ENCODE measurements at regions not wholly inside any gene's neighbourhood (a gene's known extent, or its start where the extent isn't known, plus 50 kb on each side); places are given as distances from the start of the nearest gene placed in this dataset.

GRCh38 chr5:17090839-17091238 lies 126.6 kb upstream of the BASP1 start:
- Histone ChIP-seq H4K8ac (ENCODE audit: low read length) (no peak overlapping the region), H2BK15ac (ENCODE audit: low read depth, poor library complexity, severe bottlenecking) (no peak overlapping the region), H3K23ac (ENCODE audit: low read length in 2 of 2) (no peak overlapping the region), H3K9ac (ENCODE audit: low read length) (no peak overlapping the region), H2BK120ac (ENCODE audit: low read depth, low read length) (no peak overlapping the region), H3K27ac (ENCODE audit: low read length, poor library complexity, severe bottlenecking) (no peak overlapping the region), H3K36me3 (ENCODE audit: control insufficient read depth in 1 of 2, insufficient read depth in 2 of 2, low read depth in 1 of 2, low read length in 2 of 2) (no peaks in the 10 kb centered on the region), H3K79me1 (replicated peaks; ENCODE audit: low read length, poor library complexity, severe bottlenecking) (no peaks in the 10 kb centered on the region), H3K4me3 (ENCODE audit: insufficient read depth in 1 of 2, low read depth in 1 of 2, low read length in 2 of 2) (no peak overlapping the region), H2BK12ac (ENCODE audit: low read length in 2 of 2) (no peak overlapping the region), H3K14ac (ENCODE audit: low read length in 2 of 2) (no peak overlapping the region), H3K18ac (ENCODE audit: low read depth in 1 of 2, low read length in 2 of 2) (no peak overlapping the region), H3K4ac (ENCODE audit: low read depth in 1 of 2, low read length in 2 of 2) (no peak overlapping the region), H2AK5ac (ENCODE audit: low read length, severe bottlenecking) (no peak overlapping the region), H3K4me1 (ENCODE audit: control insufficient read depth, insufficient read depth, low read depth, low read length) (peaks cover 4% of the 10 kb centered on the region), H2AFZ (ENCODE audit: low read depth, low read length) (no peak overlapping the region), H3K4me2 (ENCODE audit: low read length, poor library complexity, severe bottlenecking) (no peak overlapping the region), H3K9me3 (ENCODE audit: control insufficient read depth, low read length) (no peaks in the 10 kb centered on the region), H2BK5ac (ENCODE audit: low read depth, low read length, poor library complexity, severe bottlenecking) (no peak overlapping the region), H4K91ac (ENCODE audit: low read length) (no peak overlapping the region), H3K27me3 (ENCODE audit: control insufficient read depth in 1 of 2, insufficient read depth in 1 of 2, low read length in 2 of 2) (no peaks in the 10 kb centered on the region)
- no peak for DNase-seq
- WGBS: 99% methylated on average over 3 of the region's 5 CpGs

GRCh38 chr5:17094830-17095229 lies 122.6 kb upstream of the BASP1 start:
- H3K4ac ChIP-seq (ENCODE audit: low read depth in 1 of 2, low read length in 2 of 2): no peak overlapping the region
- no peak overlapping the region for H2BK12ac ChIP-seq (ENCODE audit: low read length in 2 of 2)
- no peak for DNase-seq
- H3K36me3 ChIP-seq (ENCODE audit: control insufficient read depth in 1 of 2, insufficient read depth in 2 of 2, low read depth in 1 of 2, low read length in 2 of 2): no peaks in the 10 kb centered on the region
- H2AK5ac ChIP-seq (ENCODE audit: low read length, severe bottlenecking): no peak overlapping the region
- H3K18ac ChIP-seq (ENCODE audit: low read depth in 1 of 2, low read length in 2 of 2): no peak overlapping the region
- H3K9ac ChIP-seq (ENCODE audit: low read length): no peak overlapping the region
- H3K4me3 ChIP-seq (ENCODE audit: insufficient read depth in 1 of 2, low read depth in 1 of 2, low read length in 2 of 2): no peak overlapping the region
- H3K9me3 ChIP-seq (ENCODE audit: control insufficient read depth, low read length): no peaks in the 10 kb centered on the region
- H3K4me1 ChIP-seq (ENCODE audit: control insufficient read depth, insufficient read depth, low read depth, low read length): peaks cover 6% of the 10 kb centered on the region
- H3K27me3 ChIP-seq (ENCODE audit: control insufficient read depth in 1 of 2, insufficient read depth in 1 of 2, low read length in 2 of 2): no peaks in the 10 kb centered on the region
- no peak overlapping the region for H3K4me2 ChIP-seq (ENCODE audit: low read length, poor library complexity, severe bottlenecking)
- no peak overlapping the region for H3K23ac ChIP-seq (ENCODE audit: low read length in 2 of 2)
- H2AFZ ChIP-seq (ENCODE audit: low read depth, low read length): no peak overlapping the region
- H3K79me1 ChIP-seq (replicated peaks; ENCODE audit: low read length, poor library complexity, severe bottlenecking): no peaks in the 10 kb centered on the region
- H4K91ac ChIP-seq (ENCODE audit: low read length): no peak overlapping the region
- H3K14ac ChIP-seq (ENCODE audit: low read length in 2 of 2): no peak overlapping the region
- no peak overlapping the region for H2BK120ac ChIP-seq (ENCODE audit: low read depth, low read length)
- H2BK15ac ChIP-seq (ENCODE audit: low read depth, poor library complexity, severe bottlenecking): no peak overlapping the region
- no peak overlapping the region for H3K27ac ChIP-seq (ENCODE audit: low read length, poor library complexity, severe bottlenecking)
- 77% methylated on average over 7 of the region's 7 CpGs for WGBS
- H4K8ac ChIP-seq (ENCODE audit: low read length): no peak overlapping the region
- no peak overlapping the region for H2BK5ac ChIP-seq (ENCODE audit: low read depth, low read length, poor library complexity, severe bottlenecking)

- no peak overlapping the region for H3K18ac ChIP-seq (ENCODE audit: low read depth in 1 of 2, low read length in 2 of 2)
- H2BK120ac ChIP-seq (ENCODE audit: low read depth, low read length): no peak overlapping the region
- H3K79me1 ChIP-seq (replicated peaks; ENCODE audit: low read length, poor library complexity, severe bottlenecking): no peaks in the 10 kb centered on the region
- peak overlapping the region; percentile 35 for H3K4me2 ChIP-seq (ENCODE audit: low read length, poor library complexity, severe bottlenecking)
- H3K27ac ChIP-seq (ENCODE audit: low read length, poor library complexity, severe bottlenecking): no peak overlapping the region
- no peak overlapping the region for H2BK12ac ChIP-seq (ENCODE audit: low read length in 2 of 2)
- 79% methylated on average over 14 of the region's 15 CpGs for WGBS
- H2AFZ ChIP-seq (ENCODE audit: low read depth, low read length): no peak overlapping the region
- no peak overlapping the region for H3K4ac ChIP-seq (ENCODE audit: low read depth in 1 of 2, low read length in 2 of 2)
- H3K4me1 ChIP-seq (ENCODE audit: control insufficient read depth, insufficient read depth, low read depth, low read length): peaks cover 6% of the 10 kb centered on the region
- H2AK5ac ChIP-seq (ENCODE audit: low read length, severe bottlenecking): no peak overlapping the region
- no peaks in the 10 kb centered on the region for H3K9me3 ChIP-seq (ENCODE audit: control insufficient read depth, low read length)
- no peak overlapping the region for H4K91ac ChIP-seq (ENCODE audit: low read length)
- no peak for DNase-seq
- H3K27me3 ChIP-seq (ENCODE audit: control insufficient read depth in 1 of 2, insufficient read depth in 1 of 2, low read length in 2 of 2): no peaks in the 10 kb centered on the region
- H4K8ac ChIP-seq (ENCODE audit: low read length): no peak overlapping the region
- H3K36me3 ChIP-seq (ENCODE audit: control insufficient read depth in 1 of 2, insufficient read depth in 2 of 2, low read depth in 1 of 2, low read length in 2 of 2): no peaks in the 10 kb centered on the region
- no peak overlapping the region for H2BK5ac ChIP-seq (ENCODE audit: low read depth, low read length, poor library complexity, severe bottlenecking)
- H3K4me3 ChIP-seq (ENCODE audit: insufficient read depth in 1 of 2, low read depth in 1 of 2, low read length in 2 of 2): no peak overlapping the region
- no peak overlapping the region for H2BK15ac ChIP-seq (ENCODE audit: low read depth, poor library complexity, severe bottlenecking)
- no peak overlapping the region for H3K23ac ChIP-seq (ENCODE audit: low read length in 2 of 2)
- H3K9ac ChIP-seq (ENCODE audit: low read length): no peak overlapping the region
- no peak overlapping the region for H3K14ac ChIP-seq (ENCODE audit: low read length in 2 of 2)
These were observed 120.3 kb upstream of the BASP1 start for GRCh38 chr5:17096952-17097695.

- Histone ChIP-seq H2AK5ac (ENCODE audit: low read length, severe bottlenecking) (no peak overlapping the region), H3K4me3 (ENCODE audit: insufficient read depth in 1 of 2, low read depth in 1 of 2, low read length in 2 of 2) (no peak overlapping the region), H3K36me3 (ENCODE audit: control insufficient read depth in 1 of 2, insufficient read depth in 2 of 2, low read depth in 1 of 2, low read length in 2 of 2) (no peaks in the 10 kb centered on the region), H3K9me3 (ENCODE audit: control insufficient read depth, low read length) (no peaks in the 10 kb centered on the region), H3K4ac (ENCODE audit: low read depth in 1 of 2, low read length in 2 of 2) (no peak overlapping the region), H2BK5ac (ENCODE audit: low read depth, low read length, poor library complexity, severe bottlenecking) (no peak overlapping the region), H3K23ac (ENCODE audit: low read length in 2 of 2) (no peak overlapping the region), H3K27ac (ENCODE audit: low read length, poor library complexity, severe bottlenecking) (no peak overlapping the region), H3K79me1 (replicated peaks; ENCODE audit: low read length, poor library complexity, severe bottlenecking) (no peaks in the 10 kb centered on the region), H3K4me1 (ENCODE audit: control insufficient read depth, insufficient read depth, low read depth, low read length) (peaks cover 6% of the 10 kb centered on the region), H2AFZ (ENCODE audit: low read depth, low read length) (no peak overlapping the region), H2BK120ac (ENCODE audit: low read depth, low read length) (no peak overlapping the region), H3K18ac (ENCODE audit: low read depth in 1 of 2, low read length in 2 of 2) (no peak overlapping the region), H3K14ac (ENCODE audit: low read length in 2 of 2) (no peak overlapping the region), H2BK15ac (ENCODE audit: low read depth, poor library complexity, severe bottlenecking) (no peak overlapping the region), H3K4me2 (ENCODE audit: low read length, poor library complexity, severe bottlenecking) (no peak overlapping the region), H4K8ac (ENCODE audit: low read length) (no peak overlapping the region), H4K91ac (ENCODE audit: low read length) (no peak overlapping the region), H3K27me3 (ENCODE audit: control insufficient read depth in 1 of 2, insufficient read depth in 1 of 2, low read length in 2 of 2) (no peaks in the 10 kb centered on the region), H3K9ac (ENCODE audit: low read length) (no peak overlapping the region), H2BK12ac (ENCODE audit: low read length in 2 of 2) (no peak overlapping the region)
- DNase-seq: no peak
- 100% methylated on average over 7 of the region's 8 CpGs for WGBS
These were observed 117.5 kb upstream of the BASP1 start for GRCh38 chr5:17099946-17100345.
